Stimulated activated CD8-positive, alpha-beta memory T cell treated with anti-CD3 and anti-CD28 coated beads, Interleukin-12 subunit alpha, Interleukin-12 subunit beta, amount 100 ng/mL, for 24 hours (primary cell): ENCODE measurements at regions not wholly inside any gene's neighbourhood (a gene's known extent, or its start where the extent isn't known, plus 50 kb on each side); places are given as distances from the start of the nearest gene placed in this dataset.

Experiments
- DNase-seq: peaks from one replicate; pipeline ENCODE4 v3.0.0-alpha.2; 2020; ENCODE audit errors: extremely low read depth

- no peak for DNase-seq
These were observed 52.5 kb upstream of the RPL34 start for GRCh38 chr4:108567831-108568230.

GRCh38 chr4:108561116-108561515 lies 59.3 kb upstream of the RPL34 start:
- DNase-seq: no peak

GRCh38 chr4:108560616-108561015 lies 59.8 kb upstream of the RPL34 start:
- DNase-seq: no peak

GRCh38 chr4:108559911-108560310 lies 60.5 kb upstream of the RPL34 start:
- DNase-seq: no peak

- no peak for DNase-seq
These were observed 61.1 kb upstream of the RPL34 start for GRCh38 chr4:108559068-108559793.

- DNase-seq: no peak
These were observed 63.7 kb upstream of the RPL34 start for GRCh38 chr4:108556588-108557200.

GRCh38 chr4:108556166-108556565 lies 64.2 kb upstream of the RPL34 start:
- DNase-seq: no peak

- DNase-seq: no peak
These were observed 64.7 kb upstream of the RPL34 start for GRCh38 chr4:108555701-108556100.

- DNase-seq: no peak
These were observed 72.7 kb upstream of the RPL34 start for GRCh38 chr4:108547682-108548081.

GRCh38 chr4:108546728-108547127 lies 73.6 kb upstream of the RPL34 start:
- DNase-seq: no peak

GRCh38 chr4:108544481-108544880 lies 75.9 kb upstream of the RPL34 start:
- DNase-seq: no peak

- no peak for DNase-seq
These were observed 76.9 kb upstream of the RPL34 start for GRCh38 chr4:108543359-108543968.

GRCh38 chr4:108540536-108540935 lies 79.8 kb upstream of the RPL34 start:
- DNase-seq: no peak

- no peak for DNase-seq
These were observed 83.8 kb upstream of the RPL34 start for GRCh38 chr4:108536577-108536976.

GRCh38 chr4:108535757-108536156 lies 84.6 kb upstream of the RPL34 start:
- no peak for DNase-seq

- DNase-seq: no peak
These were observed 86.5 kb upstream of the RPL34 start for GRCh38 chr4:108533876-108534275.

GRCh38 chr4:108533245-108533844 lies 87.0 kb upstream of the RPL34 start:
- DNase-seq: no peak

GRCh38 chr4:108532738-108533137 lies 87.6 kb upstream of the RPL34 start:
- no peak for DNase-seq

GRCh38 chr4:108532187-108532586 lies 88.2 kb upstream of the RPL34 start:
- DNase-seq: no peak

GRCh38 chr4:108531461-108531860 lies 88.9 kb upstream of the RPL34 start:
- no peak for DNase-seq

GRCh38 chr4:108529984-108530905 lies 90.1 kb upstream of the RPL34 start:
- DNase-seq: no peak

GRCh38 chr4:108529102-108529501 lies 91.3 kb upstream of the RPL34 start:
- DNase-seq: no peak
